K562 (cell line): ENCODE measurements at regions not wholly inside any gene's neighbourhood (a gene's known extent, or its start where the extent isn't known, plus 50 kb on each side); places are given as distances from the start of the nearest gene placed in this dataset.

ENCODE experiments used
- ATAC-seq: fragments of 200-7000 bp; cut with Tn5 transposase; 3 replicates; pipeline ENCODE4 v1.9.1; 2020; ENCODE audit warnings: moderate library complexity
- BruUV-seq: library from RNA; stranded (reverse); fragments of 400-500 nt; replicated peaks from 2 replicates; lab custom pipeline; 2021; lab: Mats Ljungman, UMichigan
- CTCF ChIA-PET: fragments of 300-600 bp; formaldehyde crosslinking; extraction: SDS; loops from one replicate; lab custom pipeline; 2021; ENCODE audit warnings: low intra/inter-chr PET ratio; lab: Yijun Ruan, JAX
- POLR2A ChIA-PET: fragments of 300-600, 350-650 bp; sonication (Branson Sonifier 250); formaldehyde crosslinking; extraction: SDS; loops from one replicate; lab custom pipeline; 2021; ENCODE audit warnings: antibody characterized with exemption, inconsistent platforms; lab: Yijun Ruan, JAX
- DNase-seq, 4 experiments: peaks; one replicate each; pipeline versions ENCODE4 v3.0.0 to v3.0.0-alpha.2; 2011 to 2018; ENCODE audit warnings: low spot score in 3 of 4, mixed read lengths in 3 of 4; ENCODE audit errors: extremely low read depth in 1 of 4
- FAIRE-seq: peaks from 2 replicates; lab custom pipeline; 2011; peaks lifted over from hg19 to GRCh38; lab: Jason Lieb, UNC
- H2AFZ ChIP-seq: 2 replicates; pipeline ENCODE4 v1.6.0; 2011; ENCODE audit warnings: low read depth, low read length, control low read depth, inconsistent platforms
- H3K27ac ChIP-seq: fragments of 200-600 bp; 3 replicates; pipeline ENCODE4 v1.8.0; 2011; ENCODE audit warnings: low read depth, mild to moderate bottlenecking, control low read depth, inconsistent platforms, low read length, moderate library complexity, mixed read lengths; ENCODE audit errors: extremely low read depth
- H3K27me3 ChIP-seq, 2 experiments: fragments of 300-600 bp in 1 of 2; 2 replicates in 1 of 2; 3 replicates in 1 of 2; pipeline versions ENCODE4 v1.6.0 to v1.8.0; 2011; ENCODE audit warnings: inconsistent platforms in 2 of 2, low read length in 2 of 2, mild to moderate bottlenecking in 1 of 2, mixed read lengths in 1 of 2, moderate library complexity in 1 of 2; ENCODE audit not compliant: control insufficient read depth in 2 of 2, insufficient read depth in 2 of 2
- H3K36me3 ChIP-seq: fragments of 300-600 bp; 3 replicates; pipeline ENCODE4 v1.8.0; 2011; ENCODE audit warnings: mild to moderate bottlenecking, low read length, inconsistent platforms; ENCODE audit not compliant: control insufficient read depth, insufficient read depth
- H3K4me1 ChIP-seq, 2 experiments: fragments of 200-600 bp in 1 of 2; replicated peaks in 1 of 2; 2 replicates in 1 of 2; 3 replicates in 1 of 2; pipeline versions ENCODE4 v1.5.1 to v1.8.0; 2011; ENCODE audit warnings: inconsistent platforms in 2 of 2, low read length in 2 of 2, mild to moderate bottlenecking in 1 of 2, mixed read lengths in 1 of 2, moderate library complexity in 1 of 2; ENCODE audit not compliant: control insufficient read depth in 2 of 2, insufficient read depth in 2 of 2
- H3K4me2 ChIP-seq: 2 replicates; pipeline ENCODE4 v1.6.1; 2011; ENCODE audit warnings: low read length, control low read depth, inconsistent platforms, mixed read lengths; ENCODE audit not compliant: insufficient read depth
- H3K4me3 ChIP-seq: fragments of 200-600 bp; sonication (generic), shearing (Covaris generic); 2 replicates; pipeline ENCODE4 v1.5.1; 2016; ENCODE audit warnings: control low read depth, inconsistent platforms
- H3K79me2 ChIP-seq: fragments of 200-600 bp; 3 replicates; pipeline ENCODE4 v1.8.0; 2011; ENCODE audit warnings: low read length, inconsistent platforms; ENCODE audit not compliant: control insufficient read depth, insufficient read depth
- H3K9ac ChIP-seq, 2 experiments: 2 replicates each; pipeline versions ENCODE4 v1.6.0 to v1.6.1; 2011; ENCODE audit warnings: low read depth in 2 of 2, low read length in 2 of 2, control low read depth in 1 of 2, inconsistent platforms in 1 of 2, mild to moderate bottlenecking in 1 of 2, mixed read lengths in 1 of 2; ENCODE audit not compliant: insufficient read depth in 1 of 2
- H3K9me1 ChIP-seq: one replicate; pipeline ENCODE4 v1.6.0; 2011; ENCODE audit warnings: inconsistent platforms, mild to moderate bottlenecking, low read length, moderate library complexity; ENCODE audit not compliant: control insufficient read depth, insufficient read depth
- H3K9me3 ChIP-seq: replicated peaks from 2 replicates; pipeline ENCODE4 v1.5.1; 2011; ENCODE audit warnings: low read depth, low read length, inconsistent platforms; ENCODE audit not compliant: control insufficient read depth, insufficient read depth
- H4K20me1 ChIP-seq: replicated peaks from 2 replicates; pipeline ENCODE4 v1.6.1; 2011; ENCODE audit warnings: low read length, inconsistent platforms, mixed read lengths; ENCODE audit not compliant: control insufficient read depth, insufficient read depth
- CREB3 ChIP-seq: fragments of 450-650 bp; conservative IDR thresholded peaks from 2 replicates; pipeline ENCODE4 v1.6.1; 2016; ENCODE audit warnings: missing genetic modification characterization, low read depth, mild to moderate bottlenecking, missing compliant biosample characterization, moderate library complexity
- ELF1 ChIP-seq: fragments of 200-800 bp; sonication (Bioruptor generic); IDR thresholded peaks from 2 replicates; pipeline ENCODE4 v1.6.1; 2016; ENCODE audit warnings: missing genetic modification characterization, missing compliant biosample characterization
- FOXP4 ChIP-seq: sonication (generic); formaldehyde crosslinking; IDR thresholded peaks from 2 replicates; pipeline ENCODE4 v1.8.0; 2022; ENCODE audit warnings: mild to moderate bottlenecking, missing genetic modification reagents, borderline replicate concordance
- GABPA ChIP-seq: fragments of 200-800 bp; sonication (Bioruptor generic); conservative IDR thresholded peaks from 2 replicates; pipeline ENCODE4 v1.6.1; 2016; ENCODE audit warnings: low read depth, missing genetic modification characterization, missing compliant biosample characterization
- HDAC2 ChIP-seq: fragments of 450-650 bp; IDR thresholded peaks from 2 replicates; pipeline ENCODE4 v1.6.1; 2016; ENCODE audit warnings: mild to moderate bottlenecking
- MNT ChIP-seq, 2 experiments: fragments of 450-650 bp; conservative IDR thresholded peaks; 2 replicates each; pipeline ENCODE4 v1.6.1; 2017; ENCODE audit warnings: mild to moderate bottlenecking in 2 of 2, moderate library complexity in 2 of 2
- NCOA6 ChIP-seq: fragments of 450-650 bp; IDR thresholded peaks from 2 replicates; pipeline ENCODE4 v1.6.1; 2017; ENCODE audit warnings: mild to moderate bottlenecking
- POLR3A ChIP-seq: IDR thresholded peaks from 2 replicates; pipeline ENCODE4 v1.6.1; 2011; ENCODE audit warnings: borderline replicate concordance, mild to moderate bottlenecking, moderate library complexity; ENCODE audit not compliant: insufficient read length, insufficient read depth; ENCODE audit errors: extremely low read depth
- RBM34 ChIP-seq: fragments of 200-400 bp; formaldehyde crosslinking; IDR thresholded peaks from 2 replicates; pipeline ENCODE4 v1.6.1; 2018; ENCODE audit warnings: low read length, borderline replicate concordance; ENCODE audit not compliant: insufficient read depth
- ZC3H8 ChIP-seq: fragments of 450-650 bp; IDR thresholded peaks from 2 replicates; pipeline ENCODE4 v1.6.1; 2017
- ZEB2 ChIP-seq: fragments of 450-650 bp; IDR thresholded peaks from 2 replicates; pipeline ENCODE4 v1.6.1; 2016
- ZNF354B ChIP-seq: fragments of 250-450 bp; sonication (Bioruptor Pico); IDR thresholded peaks from 2 replicates; pipeline ENCODE4 v1.4.0; 2020
- ZNF395 ChIP-seq: fragments of 200-800 bp; sonication (Bioruptor generic); IDR thresholded peaks from 2 replicates; pipeline ENCODE4 v1.6.1; 2017; ENCODE audit warnings: missing genetic modification characterization, missing compliant biosample characterization
- ZNF445 ChIP-seq: fragments of 250-450 bp; sonication (Bioruptor Pico); IDR thresholded peaks from 2 replicates; pipeline ENCODE4 v1.4.0; 2020; ENCODE audit warnings: low read depth, mild to moderate bottlenecking, moderate library complexity
- ZNF696 ChIP-seq: fragments of 250-450 bp; sonication (Bioruptor Pico); conservative IDR thresholded peaks from 2 replicates; pipeline ENCODE4 v1.4.0; 2020; ENCODE audit warnings: mild to moderate bottlenecking, moderate library complexity
- WGBS: fragments of 100-300 bp; shearing (Covaris generic); methylation state at CpG from one replicate; pipeline ENCODE4 v1.1.6; 2016; ENCODE audit warnings: low coverage, mixed read lengths; ENCODE audit not compliant: insufficient coverage; ENCODE audit errors: missing lambda C conversion rate; 5-methylcytosine and 5-hydroxymethylcytosine counted together
- in situ Hi-C: fragments of 300-500 bp; cut with MboI; formaldehyde crosslinking; loops from 4 replicates; pipeline ENCODE4 v1.15.0; 2018; ENCODE audit warnings: inconsistent platforms, mixed read lengths
- intact Hi-C: fragments of 100-400 bp; cut with micrococcal nuclease; formaldehyde crosslinking; loops from 2 replicates; pipeline ENCODE4 v1.14.2; 2022

GRCh38 chr2:6498841-6499240, 366.9 kb downstream of the CMPK2 start:
- H3K9ac ChIP-seq: no peak overlapping the region
- ChIA-PET POLR2A (no interaction called here), CTCF (no interaction called here)
- ATAC-seq: no peak
- 0 out of 2 replicates have a peak, but pooled peaks cover 2% of the 10 kb centered on the region for H3K9me3 ChIP-seq
- DNase-seq: no peak
- no peaks in the 10 kb centered on the region for H3K36me3 ChIP-seq
- TF ChIP-seq NCOA6 (no peak), ELF1 (no peak), RBM34 (no peak), ZEB2 (no peak), POLR3A (no peak), ZNF395 (CRISPR knock-in tag) (no peak), ZNF354B (CRISPR knock-in tag) (no peak), ZNF696 (no peak), ZC3H8 (no peak), CREB3 (tag) (no peak), MNT (conservative IDR thresholded peaks at IDR 0.05) (no peak), ZNF445 (CRISPR knock-in tag) (no peak), HDAC2 (no peak), FOXP4 (no peak), GABPA (tag) (no peak)
- no peak overlapping the region for H3K4me2 ChIP-seq
- H3K9me1 ChIP-seq: no peaks in the 10 kb centered on the region
- H3K79me2 ChIP-seq: no peaks in the 10 kb centered on the region
- no peak for FAIRE-seq
- H4K20me1 ChIP-seq: no peaks in the 10 kb centered on the region
- no peaks in the 10 kb centered on the region for H3K4me1 ChIP-seq
- no peaks in the 10 kb centered on the region for H3K27me3 ChIP-seq
- H3K27ac ChIP-seq: no peak overlapping the region
- intact Hi-C loops: no loop called here
- 2% methylated on average over 6 of the region's 6 CpGs for WGBS
- H3K4me3 ChIP-seq: no peak overlapping the region
- in situ Hi-C loops: no loop called here
- no TSS peak for BruUV-seq
- no peak overlapping the region for H2AFZ ChIP-seq
